GM21381 (cell line): ENCODE measurements at regions not wholly inside any gene's neighbourhood (a gene's known extent, or its start where the extent isn't known, plus 50 kb on each side); places are given as distances from the start of the nearest gene placed in this dataset.

ENCODE experiments used
- ATAC-seq: cut with Tn5 transposase; IDR thresholded peaks from one replicate; pipeline ENCODE4 v1.9.1; 2021; ENCODE audit warnings: mild to moderate bottlenecking, moderate library complexity; ENCODE audit not compliant: unreplicated experiment

- ATAC-seq = no peak
Measured at GRCh38 chr3:56902468-56903160, 100.9 kb upstream of the ARHGEF3 start.

- no peak for ATAC-seq
Measured at GRCh38 chr3:56900801-56901200, 99.1 kb upstream of the ARHGEF3 start.

- ATAC-seq = no peak
Measured at GRCh38 chr3:56899851-56900250, 98.1 kb upstream of the ARHGEF3 start.

GRCh38 chr3:56899078-56899477, 97.3 kb upstream of the ARHGEF3 start:
- ATAC-seq = no peak

GRCh38 chr3:56896357-56896756, 94.6 kb upstream of the ARHGEF3 start:
- no peak for ATAC-seq

GRCh38 chr3:56894881-56895431, 93.2 kb upstream of the ARHGEF3 start:
- no peak for ATAC-seq

GRCh38 chr3:56890448-56891091, 88.8 kb upstream of the ARHGEF3 start:
- ATAC-seq = no peak

GRCh38 chr3:56889131-56889530, 87.4 kb upstream of the ARHGEF3 start:
- ATAC-seq = no peak

- no peak for ATAC-seq
Measured at GRCh38 chr3:56887402-56888025, 85.8 kb upstream of the ARHGEF3 start.

GRCh38 chr3:56886314-56886713, 84.6 kb upstream of the ARHGEF3 start:
- no peak for ATAC-seq

- ATAC-seq = no peak
Measured at GRCh38 chr3:56885879-56886278, 84.1 kb upstream of the ARHGEF3 start.

- no peak for ATAC-seq
Measured at GRCh38 chr3:56885453-56885852, 83.7 kb upstream of the ARHGEF3 start.

- ATAC-seq = no peak
Measured at GRCh38 chr3:56884387-56884786, 82.6 kb upstream of the ARHGEF3 start.

GRCh38 chr3:56883828-56884227, 82.1 kb upstream of the ARHGEF3 start:
- ATAC-seq = no peak

GRCh38 chr3:56882896-56883295, 81.1 kb upstream of the ARHGEF3 start:
- ATAC-seq = no peak

- no peak for ATAC-seq
Measured at GRCh38 chr3:56881841-56882240, 80.1 kb upstream of the ARHGEF3 start.

GRCh38 chr3:56880720-56881575, 79.2 kb upstream of the ARHGEF3 start:
- no peak for ATAC-seq

- ATAC-seq = no peak
Measured at GRCh38 chr3:56879436-56880215, 77.9 kb upstream of the ARHGEF3 start.

- ATAC-seq = no peak
Measured at GRCh38 chr3:56878074-56878473, 76.3 kb upstream of the ARHGEF3 start.

GRCh38 chr3:56876916-56877315, 75.2 kb upstream of the ARHGEF3 start:
- ATAC-seq = no peak
